DMS79 (cell line): ENCODE measurements at regions not wholly inside any gene's neighbourhood (a gene's known extent, or its start where the extent isn't known, plus 50 kb on each side); places are given as distances from the start of the nearest gene placed in this dataset.
"Not testable (repeated sequence)": the region's sequence is repeated elsewhere in the genome, so short reads cannot be mapped to it uniquely, and the experiment has no call there.

Experiments used
- DNase-seq: peaks from one replicate; lab custom pipeline; 2025; lab: John Stamatoyannopoulos, UW

DNA sequence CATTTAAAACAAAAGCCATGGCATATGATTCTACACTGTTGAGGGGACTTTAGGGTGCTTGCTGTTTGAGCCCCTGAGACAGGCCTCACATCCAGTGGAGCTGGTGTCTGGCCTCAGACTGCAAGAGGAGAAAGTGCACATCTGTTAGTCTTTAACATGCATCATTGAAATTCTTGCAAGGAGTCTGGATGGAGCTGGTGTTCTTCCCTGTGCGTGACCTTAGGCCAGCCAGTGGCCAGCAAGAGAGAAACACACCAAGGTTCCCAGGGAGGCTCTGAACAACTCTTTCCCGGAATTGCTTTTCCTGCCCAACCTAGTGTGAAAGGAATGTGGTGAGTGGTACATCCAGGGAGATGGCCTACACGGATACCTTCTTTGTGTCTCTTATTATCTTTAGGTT is 282.8 kb upstream of the TNC start:
- no peak for DNase-seq

DNA sequence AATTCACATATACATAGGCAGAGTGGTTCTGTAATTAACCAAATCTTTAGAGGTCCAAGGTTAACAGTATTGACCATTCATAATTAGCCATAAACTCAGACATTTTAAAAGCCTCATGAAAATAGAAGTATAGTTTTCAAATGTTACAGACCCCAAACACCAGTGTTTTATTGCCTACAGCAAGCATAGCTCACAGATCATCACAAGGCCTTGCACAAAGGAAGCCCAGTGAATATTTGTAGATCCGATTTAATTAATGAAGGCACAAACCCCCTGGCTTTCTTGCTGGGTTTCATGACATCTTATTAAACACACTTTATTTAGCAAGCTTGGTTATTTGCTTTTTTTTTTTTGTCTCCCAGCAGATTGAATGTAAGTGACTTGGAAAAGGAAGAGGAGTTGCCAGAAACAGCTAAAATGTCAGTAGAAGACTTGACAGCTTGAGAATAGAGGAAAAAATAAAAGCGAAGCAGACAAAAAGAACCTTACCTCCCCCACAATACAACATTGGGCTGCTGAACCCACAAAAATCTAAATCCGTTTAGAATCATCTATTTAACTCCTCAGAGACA is 283.9 kb upstream of the TNC start:
- no peak for DNase-seq

DNA sequence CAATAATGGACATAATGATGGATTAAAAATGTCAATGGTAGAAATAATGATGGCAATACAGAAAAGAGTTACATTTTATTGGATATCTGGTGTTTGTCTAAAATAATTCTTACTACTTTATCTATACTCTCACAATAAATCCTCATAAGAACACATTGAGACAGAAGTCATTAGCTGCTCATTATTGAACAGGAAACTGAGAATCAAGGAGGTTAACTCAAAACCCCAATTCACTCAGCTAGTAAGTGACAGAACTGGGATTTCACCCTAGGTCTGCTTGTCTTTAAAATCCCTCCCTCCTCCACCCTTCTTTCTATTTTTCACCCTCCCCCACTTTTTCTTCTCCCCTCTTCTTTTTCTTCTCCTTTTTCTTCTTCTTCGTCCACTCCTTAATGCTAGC is 285.8 kb upstream of the TNC start:
- DNase-seq = no peak

DNA sequence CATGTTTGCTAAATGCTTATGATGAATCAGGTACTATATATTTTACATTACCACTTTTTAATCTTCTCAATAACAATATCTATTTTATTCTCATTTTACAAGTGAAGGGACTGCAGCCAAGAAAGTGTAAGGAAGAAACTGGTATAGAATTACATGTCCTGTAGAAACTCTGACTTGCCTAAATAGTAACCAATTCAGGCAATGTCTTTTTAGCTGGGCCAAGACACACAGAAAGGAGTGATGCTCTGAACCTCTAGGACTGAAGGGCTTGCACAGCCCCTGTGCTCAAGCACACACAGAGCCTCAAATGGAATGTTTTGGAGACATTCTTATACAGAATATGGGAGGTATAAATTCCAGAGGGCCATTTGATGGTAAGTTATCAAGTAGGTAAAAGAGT is 286.4 kb upstream of the TNC start:
- DNase-seq = no peak

DNA sequence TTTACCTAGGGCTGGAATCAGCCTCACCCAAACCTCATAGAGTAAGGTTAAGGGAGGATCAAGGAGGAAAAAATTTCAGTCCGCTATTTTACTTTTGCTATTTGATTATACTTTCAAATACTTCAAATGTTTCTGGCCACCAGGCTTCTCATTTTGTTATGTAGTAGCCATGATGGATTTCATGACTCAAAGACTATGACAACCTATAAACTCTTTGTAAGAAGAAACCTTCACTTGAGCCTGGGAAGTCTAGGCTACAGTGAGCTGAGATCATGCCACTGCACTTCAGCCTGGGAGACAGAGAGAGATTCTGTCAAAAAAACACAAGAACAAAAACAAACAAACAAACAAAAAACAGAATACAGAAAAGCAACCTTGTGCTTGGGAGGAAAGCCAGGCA is 293.6 kb upstream of the TNC start:
- DNase-seq = no peak

DNA sequence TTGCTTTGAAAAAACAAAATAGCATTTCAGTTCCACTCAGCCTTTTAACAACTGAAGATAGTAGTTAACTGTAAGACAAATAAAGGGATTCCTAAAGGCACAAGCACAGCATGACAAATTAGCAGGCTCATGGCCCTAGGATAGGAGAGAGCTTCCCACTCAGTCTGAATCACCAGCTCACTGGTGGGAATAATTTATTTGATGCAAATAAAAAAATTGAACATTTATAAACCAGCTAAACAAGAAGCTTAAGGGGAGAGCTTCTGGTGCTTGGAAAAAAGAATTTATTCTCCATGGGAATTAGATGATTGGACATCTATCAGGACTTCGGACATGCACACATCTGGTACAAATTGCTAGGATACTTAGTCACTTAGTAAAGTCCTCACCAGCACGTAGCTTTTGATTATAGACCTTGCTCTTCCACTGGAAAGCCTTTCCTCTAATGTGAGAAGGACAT is 294.1 kb upstream of the TNC start:
- DNase-seq = no peak

DNA sequence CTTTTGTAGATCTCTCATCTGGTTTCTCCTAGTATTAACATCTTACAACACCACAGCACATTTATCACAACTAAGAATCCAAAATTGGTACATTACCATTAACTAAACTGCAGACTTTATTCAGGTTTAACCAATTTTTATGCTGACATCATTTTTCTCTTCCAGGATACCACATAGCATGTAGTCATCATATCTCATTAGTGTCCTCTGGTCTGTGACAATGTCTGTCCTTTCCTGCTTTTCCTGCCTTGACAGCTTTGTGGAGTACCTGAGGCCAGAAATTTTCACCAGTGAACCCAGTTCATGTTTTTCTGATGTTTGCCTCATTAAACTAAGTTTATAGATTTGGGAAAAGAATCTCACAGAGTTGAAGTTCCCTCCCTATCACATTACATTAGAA is 294.7 kb upstream of the TNC start:
- DNase-seq = no peak

DNA sequence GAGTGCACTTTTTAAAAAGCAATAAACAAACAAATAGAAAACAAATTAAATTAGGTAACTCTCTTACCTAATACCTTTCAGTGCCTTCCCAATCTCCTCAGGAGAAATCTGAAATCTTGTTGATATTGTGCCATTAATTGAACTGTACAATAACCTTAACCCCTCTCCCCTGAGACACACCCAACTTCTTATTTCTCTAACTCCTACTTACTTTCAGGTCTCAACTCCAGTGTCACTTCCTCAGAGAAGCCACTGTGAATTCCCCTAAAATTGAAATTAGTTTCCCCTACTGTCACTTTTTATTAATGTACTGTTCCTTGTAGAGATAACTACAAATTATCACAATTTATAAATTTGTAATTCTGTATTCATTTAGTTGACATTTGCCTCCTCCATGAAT is 295.3 kb upstream of the TNC start:
- DNase-seq = no peak

DNA sequence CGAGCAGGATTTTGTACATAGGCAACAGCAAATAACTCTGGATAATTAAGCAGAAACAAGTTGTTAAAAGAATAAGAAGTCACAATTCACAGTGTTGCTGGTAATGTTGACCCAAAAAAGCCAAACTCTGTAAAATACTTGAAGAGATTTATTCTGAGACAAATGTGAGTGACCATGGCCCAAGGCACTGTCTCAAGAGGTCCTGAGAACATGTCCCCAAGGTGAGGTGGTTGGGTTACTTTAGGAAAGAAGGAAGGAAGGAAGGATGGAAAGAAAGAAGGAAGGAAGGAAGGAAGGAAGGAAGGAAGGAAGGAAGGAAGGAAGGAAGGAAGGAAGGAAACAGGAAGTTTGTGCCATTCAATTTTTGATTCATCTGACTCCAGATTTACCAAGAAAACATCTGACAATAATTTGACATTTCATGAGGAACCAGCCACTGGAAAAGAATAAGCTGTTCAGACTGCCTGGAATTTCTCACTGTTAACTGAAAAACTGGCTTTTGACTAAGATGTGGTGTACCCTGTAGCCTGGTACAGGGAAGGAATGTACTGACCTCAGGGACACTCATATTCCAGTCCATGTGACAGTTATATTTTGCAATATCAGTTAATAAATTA is 295.9 kb upstream of the TNC start:
- no peak for DNase-seq

DNA sequence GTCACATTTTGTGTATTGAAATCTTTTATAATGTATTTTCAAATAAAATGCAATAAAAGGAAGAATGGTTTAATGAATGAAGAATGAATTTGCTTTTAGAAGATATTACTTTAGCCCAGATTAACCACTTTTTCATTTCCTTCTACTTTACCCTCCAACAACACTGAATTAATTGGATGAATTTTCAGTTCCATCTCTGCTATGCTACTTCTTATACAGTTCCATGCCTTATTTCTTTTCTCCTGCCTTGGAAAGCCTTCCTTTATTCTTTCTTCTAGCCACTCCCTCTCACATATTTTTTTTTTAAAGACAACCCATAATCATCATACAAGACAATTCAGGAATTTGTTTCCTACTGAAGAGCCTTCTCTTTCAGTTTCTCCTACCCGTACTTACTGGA is 296.6 kb upstream of the TNC start:
- no peak for DNase-seq

DNA sequence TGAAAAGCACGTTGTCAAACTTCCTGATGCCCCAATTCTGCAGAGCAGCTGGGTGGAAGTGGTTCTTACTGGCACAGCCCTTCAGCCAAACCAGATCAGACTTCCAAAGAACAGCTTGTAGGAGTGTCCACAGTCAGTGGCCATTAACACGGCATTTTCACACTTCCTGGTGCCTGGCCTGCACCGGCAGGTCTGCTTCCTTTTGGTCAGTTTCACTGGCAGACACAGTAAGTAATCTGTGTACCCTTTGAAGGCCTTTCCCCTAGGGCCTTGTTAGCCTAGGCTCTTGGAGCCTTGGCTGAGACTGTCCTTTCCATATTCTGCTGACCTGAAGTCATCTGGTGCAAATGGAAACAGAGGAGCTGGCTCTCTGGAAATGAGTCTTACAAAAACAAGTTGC is 297.5 kb upstream of the TNC start:
- DNase-seq = no peak

DNA sequence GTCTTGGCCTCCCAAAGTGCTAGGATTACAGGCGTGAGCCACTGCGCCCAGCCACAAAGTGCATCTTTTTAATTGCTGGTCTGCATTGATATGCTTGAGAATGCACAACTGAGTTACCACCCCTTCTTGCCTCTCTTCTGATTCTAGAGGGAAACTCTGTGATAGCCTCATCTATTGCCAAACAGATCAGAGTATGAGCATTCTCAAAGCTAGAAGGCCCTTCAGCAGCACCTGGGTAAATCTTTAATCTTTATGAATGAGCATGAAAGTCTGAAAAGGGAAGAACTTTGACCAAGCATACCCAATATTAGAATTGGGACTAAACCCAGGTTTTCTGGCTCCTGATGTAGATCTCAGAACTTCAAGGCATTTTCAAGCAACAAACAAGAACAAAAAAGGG is 298.3 kb upstream of the TNC start:
- no peak for DNase-seq

DNA sequence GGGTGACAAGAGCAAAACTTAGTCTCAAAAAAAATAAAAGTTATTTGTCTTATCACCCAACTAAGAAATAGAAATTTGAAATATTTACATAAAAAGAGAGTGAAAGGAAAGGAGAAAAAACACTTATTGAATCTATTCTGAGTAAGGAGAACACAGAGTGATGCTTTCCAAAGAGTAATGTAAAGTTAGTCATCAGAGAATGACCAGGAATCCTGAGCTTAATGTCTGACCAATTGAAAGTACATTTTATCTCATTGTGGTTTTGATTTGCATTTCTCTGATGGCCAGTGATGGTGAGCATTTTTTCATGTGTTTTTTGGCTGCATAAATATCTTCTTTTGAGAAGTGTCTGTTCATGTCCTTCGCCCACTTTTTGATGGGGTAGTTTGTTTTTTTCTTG is 300.2 kb upstream of the TNC start:
- DNase-seq = not testable (repeated sequence)

DNA sequence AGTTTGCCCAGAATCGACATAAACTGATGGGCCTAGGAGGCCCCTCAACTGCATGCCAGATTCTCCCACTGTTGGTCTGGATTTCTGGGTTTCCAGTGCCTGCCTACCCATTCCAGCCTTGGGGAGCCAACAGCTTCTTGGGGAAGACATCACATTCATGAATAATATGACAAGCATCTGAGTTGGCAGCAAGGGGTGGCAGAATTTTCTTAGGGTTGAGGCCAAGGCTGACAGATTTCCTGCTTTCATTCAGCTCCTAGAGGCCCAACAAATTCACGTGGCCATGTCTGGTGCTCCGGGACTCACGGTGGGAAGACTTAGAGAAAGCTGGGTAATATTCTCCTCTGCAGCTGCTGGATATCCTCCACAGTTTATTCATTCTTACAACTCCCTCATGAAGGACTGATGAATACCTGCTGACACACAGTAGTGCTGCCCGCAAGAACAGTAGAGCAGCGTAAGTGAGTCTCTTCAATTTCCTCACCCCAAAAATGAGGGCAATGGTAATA is 305.0 kb upstream of the TNC start:
- DNase-seq = no peak

DNA sequence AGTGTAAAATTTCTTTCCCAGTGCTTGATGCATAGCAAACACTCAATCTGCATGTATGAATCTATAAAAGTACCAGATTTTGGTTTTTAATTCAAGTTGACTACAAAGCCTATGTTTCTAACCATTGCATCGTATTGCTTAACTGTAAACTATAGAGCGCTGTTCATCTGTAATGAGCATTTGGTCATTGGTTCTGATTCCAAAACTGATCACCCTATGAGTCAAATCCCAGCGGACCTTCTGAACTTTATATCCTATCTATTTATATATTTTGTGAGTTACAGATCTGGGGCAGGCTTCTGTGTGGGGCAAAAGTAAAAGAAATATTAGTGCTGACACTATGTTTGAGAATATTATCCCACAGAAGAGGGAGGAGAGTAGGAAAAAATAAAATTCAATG is 305.7 kb upstream of the TNC start:
- no peak for DNase-seq

DNA sequence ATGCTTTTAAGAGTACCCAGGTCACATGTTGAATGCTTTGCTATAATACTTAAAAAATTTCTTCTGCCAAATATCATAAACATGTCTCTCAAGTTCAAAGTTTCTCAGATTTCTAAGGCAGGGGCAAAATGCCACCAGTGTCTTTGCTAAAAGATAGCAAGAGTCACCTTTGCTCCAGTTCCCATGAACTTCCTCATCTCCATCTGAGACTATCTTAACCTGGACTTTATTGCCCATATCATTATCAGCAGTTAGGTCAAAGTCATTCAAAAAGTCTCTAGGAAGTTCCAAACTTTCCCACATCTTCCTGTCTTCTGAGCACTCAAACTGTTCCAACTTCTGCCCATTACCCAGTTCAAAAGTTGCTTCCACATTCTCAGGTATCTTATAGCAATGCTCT is 307.6 kb upstream of the TNC start:
- no peak for DNase-seq

DNA sequence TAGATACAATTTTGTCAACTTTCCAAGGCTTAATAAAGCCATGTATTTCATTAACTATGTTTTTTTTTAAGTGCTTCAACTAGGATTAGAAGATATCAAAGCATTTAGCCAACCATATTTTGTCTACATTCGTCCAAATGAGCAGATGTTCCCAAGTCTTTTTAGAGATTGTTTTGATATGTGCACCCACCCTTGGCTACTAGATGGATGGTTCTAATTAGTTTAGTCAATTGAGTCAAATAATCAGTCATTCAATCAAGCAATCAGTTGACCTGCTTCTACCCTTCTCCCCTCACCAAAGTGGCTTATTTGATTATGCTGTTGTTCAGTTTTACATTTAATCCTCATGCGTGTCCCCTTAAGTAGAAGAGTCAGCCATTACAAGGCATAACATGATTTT is 319.5 kb upstream of the TNC start:
- DNase-seq = no peak

DNA sequence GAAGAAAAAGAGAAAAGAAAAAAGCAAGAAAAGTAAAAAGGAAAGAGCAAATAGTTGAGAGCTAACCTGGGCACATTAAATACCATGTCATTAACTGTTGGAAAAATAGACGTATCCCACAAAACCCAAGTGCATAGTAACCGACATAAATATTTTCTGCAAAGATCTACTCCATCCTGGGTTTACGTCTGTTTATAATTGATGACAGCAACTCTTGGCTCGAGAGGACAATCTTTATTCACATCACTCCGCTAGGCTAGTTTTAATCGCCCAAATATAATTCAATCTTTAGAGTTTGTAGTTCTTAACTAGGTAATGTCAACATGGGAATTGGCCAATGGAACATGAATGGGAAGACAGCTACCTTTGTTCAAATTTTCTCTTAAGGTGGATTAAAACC is 321.7 kb upstream of the TNC start:
- DNase-seq = no peak

DNA sequence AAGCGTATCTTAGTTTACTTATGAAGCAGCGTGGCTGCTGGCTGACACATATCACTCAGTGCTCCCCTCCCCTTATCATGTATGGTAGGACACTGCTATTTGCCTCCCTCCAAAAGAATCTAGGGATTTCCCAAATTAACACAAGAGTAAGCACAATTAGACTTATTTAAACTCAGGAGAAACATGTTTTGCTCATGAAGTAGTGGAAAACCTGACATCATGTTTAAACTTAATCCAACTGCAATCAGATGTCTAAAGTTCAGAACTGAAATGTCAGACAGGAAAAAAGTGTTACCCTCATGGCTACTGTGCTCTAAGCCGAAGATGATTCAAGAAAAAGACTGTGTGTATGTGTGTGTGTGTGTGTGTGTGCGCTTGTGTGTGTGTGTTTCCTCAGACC is 324.1 kb upstream of the TNC start:
- DNase-seq = no peak

DNA sequence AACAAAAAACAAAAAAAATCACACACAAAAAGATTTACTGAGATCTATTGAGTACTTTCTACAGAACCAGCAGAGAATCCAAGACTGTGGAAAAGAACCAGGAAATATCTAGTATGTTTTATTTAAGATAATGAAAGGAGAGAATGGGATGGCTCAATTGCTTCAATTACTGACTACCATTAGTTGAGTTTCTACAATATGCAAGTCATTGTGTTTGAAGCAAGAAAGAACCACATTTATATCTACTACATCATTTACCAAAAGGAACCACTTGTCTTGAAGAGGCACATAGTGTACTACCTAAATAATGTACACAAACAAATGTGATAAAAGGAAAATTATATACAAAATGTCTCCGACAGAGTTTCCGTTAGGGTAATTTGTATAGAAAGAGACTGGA is 325.9 kb upstream of the TNC start:
- no peak for DNase-seq

DNA sequence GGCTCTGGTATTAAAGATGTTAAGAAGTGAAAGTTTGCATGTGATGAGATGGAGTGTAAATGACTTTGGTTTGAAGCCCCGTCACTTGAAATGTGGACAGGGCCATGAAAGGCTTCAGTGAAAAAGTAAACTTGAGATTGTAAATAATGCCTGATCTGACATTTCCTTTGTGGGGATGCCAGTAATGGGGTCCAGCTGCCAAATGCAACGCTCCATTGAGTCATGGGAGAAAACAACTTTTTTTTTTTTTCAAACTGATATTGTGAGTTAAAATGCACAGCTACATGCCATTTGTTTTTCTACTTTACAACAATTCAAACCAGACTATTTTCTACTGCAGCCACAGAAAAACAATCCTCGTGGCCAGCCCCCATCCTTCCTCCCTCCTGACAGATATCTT is 327.0 kb upstream of the TNC start:
- no peak for DNase-seq

DNA sequence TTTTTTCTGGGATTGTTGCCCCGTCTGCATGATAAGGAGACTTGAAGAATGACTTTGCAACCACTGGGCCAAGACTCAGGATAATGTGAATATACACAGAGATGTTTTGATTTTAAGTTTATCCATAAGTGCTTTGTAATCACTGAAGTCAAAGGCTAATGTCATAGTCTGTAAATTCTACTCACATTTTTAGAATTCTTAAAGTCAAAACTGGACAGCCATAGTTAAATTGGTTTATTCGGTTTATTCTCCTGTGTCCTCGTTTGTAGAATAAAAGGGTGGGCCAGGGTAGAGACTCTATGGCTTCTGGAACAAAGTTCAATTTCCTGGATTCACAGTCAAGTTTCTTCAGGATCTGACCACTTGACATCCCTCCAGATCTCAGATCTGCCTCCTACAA is 327.7 kb upstream of the TNC start:
- no peak for DNase-seq

DNA sequence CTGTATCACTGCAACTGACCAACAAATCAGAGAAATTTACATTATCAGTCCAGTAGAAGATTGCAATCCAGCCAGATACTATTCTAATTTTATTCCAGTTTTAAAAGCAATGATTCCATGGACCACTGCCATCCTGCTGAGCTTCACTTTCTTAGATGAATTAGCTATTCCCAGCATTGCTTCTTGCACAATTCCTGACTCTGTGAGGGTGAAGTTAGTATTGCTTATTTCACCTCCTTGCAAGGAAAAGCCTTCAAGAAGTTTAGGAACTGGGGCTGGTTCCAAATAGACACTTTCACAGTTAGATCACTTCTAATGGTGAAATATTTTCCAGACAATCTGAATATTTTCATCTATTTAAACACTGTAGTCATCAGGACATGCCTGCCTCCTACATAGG is 338.6 kb upstream of the TNC start:
- DNase-seq = no peak

DNA sequence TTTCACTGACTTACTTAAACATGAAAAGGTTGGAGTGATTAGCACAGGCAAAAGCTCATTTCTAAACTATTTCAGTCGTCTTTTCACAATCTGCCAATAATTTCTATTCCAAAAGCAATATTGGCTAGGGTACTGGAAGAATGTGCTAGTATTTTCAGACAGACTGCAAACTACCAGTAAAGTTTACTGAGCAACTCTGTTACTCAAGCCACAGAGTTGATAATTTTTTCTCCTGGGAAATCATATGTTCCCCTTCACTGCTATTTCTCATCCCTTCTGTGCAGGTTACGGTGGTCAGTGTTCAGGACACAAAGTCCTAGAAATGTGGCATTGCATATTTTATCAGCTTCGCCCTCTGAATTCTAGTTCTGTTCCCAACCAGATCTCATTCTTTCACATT is 343.3 kb upstream of the TNC start:
- no peak for DNase-seq
